ENCODE measurements at regions not wholly inside any gene's neighbourhood (a gene's known extent, or its start where the extent isn't known, plus 50 kb on each side); places are given as distances from the start of the nearest gene placed in this dataset.

- Histone ChIP-seq H3K4me3 (no peak overlapping the region), H3K36me3 (no peaks in the 10 kb centered on the region), H3K4me1 (no peaks in the 10 kb centered on the region), H3K27ac (no peak overlapping the region), H3K27me3 (no peaks in the 10 kb centered on the region), H3K9me3 (no peaks in the 10 kb centered on the region)
- intact Hi-C loops (cut with DNase I; ENCODE audit: low total_unique reads), result no loop called here
- TF ChIP-seq CTCF (IDR thresholded peaks at IDR 0.05) (no peak), POLR2A (IDR thresholded peaks at IDR 0.05) (no peak), POLR2AphosphoS5 (IDR thresholded peaks at IDR 0.05) (no peak)
- no peak for DNase-seq (ENCODE audit: low spot score in 2 of 2)
Observed at GRCh38 chr5:87872986-87873385, 395.7 kb downstream of the TMEM161B start.

- Histone ChIP-seq H3K27me3 (no peaks in the 10 kb centered on the region), H3K4me1 (no peaks in the 10 kb centered on the region)
- TF ChIP-seq POLR2AphosphoS5 (IDR thresholded peaks at IDR 0.05) (no peak), CTCF (IDR thresholded peaks at IDR 0.05) (no peak), POLR2A (IDR thresholded peaks at IDR 0.05) (no peak)
Observed at GRCh38 chr5:87868792-87869191, 399.9 kb downstream of the TMEM161B start.

GRCh38 chr5:87867281-87867680, 401.4 kb downstream of the TMEM161B start:
- intact Hi-C loops (cut with DNase I; ENCODE audit: low total_unique reads), result no loop called here
- no peak overlapping the region for H3K27ac ChIP-seq
- no peaks in the 10 kb centered on the region for H3K4me1 ChIP-seq
- H3K36me3 ChIP-seq, result no peaks in the 10 kb centered on the region
- H3K27me3 ChIP-seq, result no peaks in the 10 kb centered on the region
- no peak for TF ChIP-seq CTCF (IDR thresholded peaks at IDR 0.05)
- TF ChIP-seq POLR2AphosphoS5 (IDR thresholded peaks at IDR 0.05), result no peak
- TF ChIP-seq POLR2A (IDR thresholded peaks at IDR 0.05), result no peak
- H3K9me3 ChIP-seq, result no peaks in the 10 kb centered on the region
- no peak overlapping the region for H3K4me3 ChIP-seq
- no peak for DNase-seq (ENCODE audit: low spot score in 2 of 2)

More at GRCh38 chr5:87868792-87869191, 399.9 kb downstream of the TMEM161B start:
- Histone ChIP-seq H3K4me3 (no peak overlapping the region), H3K9me3 (no peaks in the 10 kb centered on the region), H3K27ac (no peak overlapping the region), H3K36me3 (no peaks in the 10 kb centered on the region)
- no peak for DNase-seq (ENCODE audit: low spot score in 2 of 2)
- intact Hi-C loops (cut with DNase I; ENCODE audit: low total_unique reads), result no loop called here

- no peak for TF ChIP-seq CTCF (IDR thresholded peaks at IDR 0.05)
- no peak for TF ChIP-seq POLR2A (IDR thresholded peaks at IDR 0.05)
- no peak for TF ChIP-seq POLR2AphosphoS5 (IDR thresholded peaks at IDR 0.05)
Observed at GRCh38 chr5:87853541-87853940, 415.1 kb downstream of the TMEM161B start.

GRCh38 chr5:87851603-87852002, 417.0 kb downstream of the TMEM161B start:
- no peaks in the 10 kb centered on the region for H3K27me3 ChIP-seq
- no peak overlapping the region for H3K27ac ChIP-seq
- no peaks in the 10 kb centered on the region for H3K9me3 ChIP-seq
- H3K4me1 ChIP-seq, result no peaks in the 10 kb centered on the region
- no peak overlapping the region for H3K4me3 ChIP-seq
- DNase-seq (ENCODE audit: low spot score in 2 of 2), result no peak
- TF ChIP-seq CTCF (IDR thresholded peaks at IDR 0.05) (no peak), POLR2AphosphoS5 (IDR thresholded peaks at IDR 0.05) (no peak)
- no peaks in the 10 kb centered on the region for H3K36me3 ChIP-seq
- intact Hi-C loops (cut with DNase I; ENCODE audit: low total_unique reads), result no loop called here

More at GRCh38 chr5:87853541-87853940, 415.1 kb downstream of the TMEM161B start:
- no peaks in the 10 kb centered on the region for H3K27me3 ChIP-seq
- no peaks in the 10 kb centered on the region for H3K9me3 ChIP-seq
- no peak for DNase-seq (ENCODE audit: low spot score in 2 of 2)
- H3K36me3 ChIP-seq, result no peaks in the 10 kb centered on the region
- no peaks in the 10 kb centered on the region for H3K4me1 ChIP-seq
- no peak overlapping the region for H3K4me3 ChIP-seq
- intact Hi-C loops (cut with DNase I; ENCODE audit: low total_unique reads), result no loop called here
- no peak overlapping the region for H3K27ac ChIP-seq

All from breast epithelium (tissue), 4 donors.